HG02610 (cell line): ENCODE measurements at regions not wholly inside any gene's neighbourhood (a gene's known extent, or its start where the extent isn't known, plus 50 kb on each side); places are given as distances from the start of the nearest gene placed in this dataset.

Experiments used
- ATAC-seq: cut with Tn5 transposase; IDR thresholded peaks from one replicate; pipeline ENCODE4 v1.9.1; 2021; ENCODE audit warnings: mild to moderate bottlenecking, moderate library complexity; ENCODE audit not compliant: unreplicated experiment

DNA sequence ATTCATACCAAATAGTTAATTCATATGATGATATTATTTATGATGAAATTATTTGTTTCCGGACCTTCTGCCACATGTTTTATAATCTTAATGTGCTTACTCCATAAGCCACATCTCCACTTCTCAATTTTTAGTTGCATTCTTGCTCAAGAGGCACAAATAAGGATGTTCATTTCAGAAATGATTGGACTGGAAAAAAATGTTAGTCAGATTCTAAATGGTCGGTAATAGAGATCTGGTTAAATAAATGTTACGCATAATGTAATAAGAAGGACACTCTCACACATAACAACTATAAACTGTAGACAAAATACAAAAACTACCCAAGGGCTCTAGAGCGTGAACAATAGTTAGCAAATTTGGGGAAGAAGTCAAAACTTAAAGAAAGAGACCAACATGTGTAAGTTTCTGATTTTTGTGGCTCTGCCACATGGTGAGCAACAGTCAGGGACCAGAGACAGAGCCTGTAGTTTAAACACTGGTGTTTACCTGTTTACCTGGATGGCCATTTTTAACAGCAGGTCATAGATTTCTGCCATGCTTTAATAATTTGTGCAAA is 554.3 kb upstream of the CLINT1 start:
- ATAC-seq, result no peak

DNA sequence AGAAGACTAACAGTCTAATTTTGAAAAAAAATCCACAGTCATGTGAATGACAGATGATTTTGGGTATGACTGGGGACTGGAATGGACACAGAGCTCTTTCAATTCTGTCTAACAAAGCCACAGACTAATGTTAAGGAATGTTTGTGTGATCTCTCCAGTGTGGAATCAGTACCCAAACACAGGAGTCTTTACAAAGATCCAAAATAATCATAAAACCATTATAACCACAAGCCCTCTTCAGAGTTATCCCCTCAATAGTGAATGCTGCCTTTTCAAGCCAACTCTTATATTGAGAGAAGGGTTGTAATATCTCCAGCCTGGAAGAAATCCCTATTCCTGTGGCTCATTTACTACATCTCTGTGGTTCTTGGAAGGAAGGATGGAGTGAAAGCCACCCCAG is 552.0 kb upstream of the CLINT1 start:
- no peak for ATAC-seq

DNA sequence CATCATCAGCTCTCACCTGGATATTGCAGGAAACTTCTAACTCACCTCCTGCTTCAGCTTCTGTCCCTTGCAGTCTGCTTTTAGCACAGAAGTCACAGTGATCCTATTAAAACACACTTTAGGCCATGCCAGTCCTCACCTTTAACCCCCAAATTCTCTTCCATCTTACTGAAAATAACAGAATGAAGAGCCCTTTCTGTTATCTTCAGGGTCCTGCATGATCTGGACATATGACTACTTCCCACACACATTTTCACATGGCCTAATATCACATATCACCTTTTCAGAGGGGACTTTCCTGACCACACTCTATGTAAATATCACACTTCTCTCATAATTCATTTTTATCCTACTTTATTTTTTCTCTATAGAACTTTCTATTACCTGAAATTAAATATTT is 550.6 kb upstream of the CLINT1 start:
- peak; percentile 46 for ATAC-seq

DNA sequence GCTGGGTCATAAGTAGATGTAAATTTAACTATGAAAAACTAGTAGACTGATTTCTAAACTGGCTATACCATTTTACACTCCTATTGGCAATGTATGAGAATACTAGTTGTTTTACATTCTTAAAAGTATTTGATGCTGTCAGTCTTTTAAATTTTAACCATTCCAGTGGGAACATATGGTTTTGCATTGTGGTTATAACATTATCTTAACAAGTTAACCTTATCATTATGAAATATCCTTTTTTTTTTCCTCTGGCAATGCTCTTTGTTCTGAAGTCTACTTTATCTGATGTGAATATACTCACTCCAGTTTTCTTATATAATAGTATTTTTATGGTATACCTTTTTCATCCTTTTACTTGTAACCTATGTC is 548.9 kb upstream of the CLINT1 start:
- ATAC-seq, result no peak

DNA sequence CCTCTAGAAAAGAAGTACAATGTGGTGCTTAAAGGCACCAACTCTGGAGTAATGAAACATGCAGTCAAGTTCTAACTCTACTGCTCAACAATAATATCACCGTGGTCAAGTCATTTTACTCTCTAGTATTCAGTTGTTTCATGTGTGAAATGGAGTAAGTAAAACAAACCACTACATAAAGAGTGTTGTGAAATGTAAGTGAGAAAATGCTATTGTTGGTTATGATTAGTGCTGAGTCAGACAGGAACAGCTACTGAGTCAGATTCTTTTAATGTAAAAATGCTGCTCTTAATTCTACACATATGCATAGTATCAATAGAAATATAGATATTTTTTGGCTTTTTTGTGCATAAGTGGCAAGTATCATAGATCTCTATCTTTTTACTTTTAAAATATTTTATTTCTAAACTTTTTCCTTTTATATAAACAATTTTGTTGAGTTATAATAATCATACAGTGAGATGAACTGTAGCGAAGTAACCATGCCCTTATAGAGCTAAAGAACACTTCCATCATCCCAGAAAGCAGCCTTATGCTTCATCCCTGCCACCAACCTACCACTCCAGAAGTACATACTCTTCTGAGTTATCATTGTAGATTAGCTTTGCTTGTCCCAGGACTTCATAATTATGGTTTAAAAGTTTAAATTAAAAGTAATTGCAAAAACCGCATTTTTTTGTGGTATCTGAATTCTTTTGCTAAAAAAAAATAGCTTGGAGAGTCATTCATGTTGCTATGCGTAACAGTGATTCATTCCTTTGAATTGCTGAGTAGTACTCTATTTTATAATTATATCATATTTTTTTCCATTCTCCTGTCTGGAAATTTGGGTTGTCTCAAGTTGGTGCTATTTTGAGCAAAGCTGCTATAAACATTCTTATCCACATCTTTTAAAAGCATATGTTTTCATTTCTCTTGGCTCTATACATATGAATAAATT is 548.2 kb upstream of the CLINT1 start:
- ATAC-seq, result peak; percentile 82

DNA sequence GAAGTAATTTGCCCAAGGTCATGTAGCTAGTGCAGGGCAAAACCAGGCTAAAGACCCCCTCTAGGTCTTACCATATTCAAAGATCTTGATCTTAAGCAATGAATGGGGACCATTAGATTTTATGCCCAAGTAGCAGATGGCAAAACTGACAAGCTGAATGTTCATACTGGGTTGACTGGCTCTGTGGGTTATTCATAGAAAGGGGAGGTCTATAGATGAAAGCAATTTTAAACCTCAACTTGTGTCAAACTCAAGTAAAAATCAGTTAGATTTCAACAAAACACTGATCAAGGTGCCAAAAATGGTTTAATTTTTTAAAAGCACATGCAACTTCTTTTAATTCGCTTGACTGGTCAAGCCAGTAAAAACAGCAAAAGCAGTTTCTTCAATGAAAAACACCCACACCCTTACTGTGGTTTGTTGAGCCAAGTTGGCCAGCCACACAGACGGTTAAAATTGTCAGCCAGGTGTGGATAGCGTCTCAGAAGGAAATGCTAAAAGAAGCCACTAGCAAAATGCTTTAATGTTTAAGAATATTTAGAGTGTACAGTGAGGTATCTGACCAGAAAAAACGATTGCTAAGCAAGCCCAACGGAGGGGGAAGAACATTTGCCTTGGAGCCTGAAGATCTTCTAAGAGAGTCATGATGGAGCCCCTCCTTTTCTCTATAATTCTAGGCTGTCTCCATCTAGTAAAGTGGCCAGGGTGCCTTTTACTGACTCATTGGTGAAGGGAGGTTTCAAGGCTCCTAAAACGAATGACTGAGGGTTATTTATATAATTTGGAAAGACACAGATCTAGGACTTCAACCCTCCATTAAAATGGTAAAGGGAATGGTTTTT is 539.6 kb upstream of the CLINT1 start:
- ATAC-seq, result peak; percentile 88

DNA sequence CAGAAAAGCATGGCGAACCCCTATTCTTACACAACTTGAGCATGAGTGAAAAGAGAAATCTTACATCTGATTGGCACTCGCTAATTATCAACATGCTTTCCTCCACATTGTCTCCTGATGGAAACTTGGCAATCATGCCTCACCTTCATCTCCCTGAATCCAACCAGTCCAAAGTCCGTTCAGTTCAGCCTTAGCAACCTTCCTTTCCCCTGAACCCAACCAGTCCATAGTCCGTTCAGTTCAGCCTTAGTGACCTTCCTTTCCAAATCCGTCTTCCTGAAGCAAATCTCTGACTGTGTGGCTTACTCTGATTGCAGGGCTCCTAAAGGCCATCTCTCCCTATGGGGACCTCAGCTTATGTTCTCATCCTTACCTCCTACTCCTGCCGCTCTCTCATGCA is 538.3 kb upstream of the CLINT1 start:
- ATAC-seq, result no peak

DNA sequence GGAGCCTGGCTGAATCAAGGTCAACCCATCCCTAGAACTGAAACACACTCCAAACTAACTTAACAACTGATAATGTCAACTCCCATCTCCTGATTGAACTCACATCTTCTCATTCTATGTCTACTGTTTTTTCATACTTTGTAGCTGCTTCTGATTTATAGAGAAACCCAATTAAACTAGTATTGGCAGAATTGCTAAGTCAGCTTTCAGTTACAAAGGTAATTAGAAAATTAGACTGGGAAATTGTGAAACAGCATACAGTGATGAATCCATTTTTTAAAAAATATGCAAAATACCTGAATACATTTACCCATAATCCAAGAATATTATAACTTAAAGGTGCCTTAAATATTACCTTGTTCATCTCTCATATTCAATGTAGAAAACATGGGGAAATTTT is 535.2 kb upstream of the CLINT1 start:
- ATAC-seq, result no peak

DNA sequence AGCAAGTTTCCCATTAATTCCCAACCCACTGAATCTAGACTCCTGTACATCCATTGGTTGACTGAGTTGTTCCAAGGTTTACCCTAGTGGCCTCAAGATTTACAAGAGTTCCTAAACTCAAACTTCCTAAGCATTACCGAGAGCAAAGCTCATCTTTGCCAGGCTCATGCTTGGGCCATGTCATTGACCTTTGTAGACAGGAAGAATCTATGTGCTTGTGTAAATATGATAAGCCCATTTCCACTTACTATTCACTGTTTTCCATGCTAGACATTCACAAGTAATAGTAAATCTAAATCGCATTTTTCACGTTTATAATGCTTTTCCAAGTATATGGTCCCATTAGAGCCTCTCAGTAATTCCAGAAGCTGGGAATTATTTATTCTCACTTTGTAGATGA is 534.5 kb upstream of the CLINT1 start:
- no peak for ATAC-seq

DNA sequence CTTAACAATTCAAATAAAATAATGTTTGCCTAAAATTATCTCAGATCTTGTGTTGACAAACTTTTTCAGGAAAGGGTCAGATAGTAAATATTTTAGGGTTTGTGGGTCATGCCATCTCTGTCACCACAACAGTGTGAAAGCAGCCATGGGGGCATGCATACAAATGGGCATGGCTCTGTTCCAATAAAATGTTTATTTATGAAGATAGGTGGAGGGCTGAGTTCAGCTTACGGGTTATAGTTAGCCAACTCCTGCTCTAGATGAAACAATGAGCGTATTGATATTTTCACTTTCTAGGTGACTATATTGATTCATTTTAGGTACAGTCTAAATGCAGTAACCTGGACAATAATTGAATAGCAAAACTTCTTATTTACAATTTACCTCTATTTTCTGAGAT is 533.8 kb upstream of the CLINT1 start:
- ATAC-seq, result no peak

DNA sequence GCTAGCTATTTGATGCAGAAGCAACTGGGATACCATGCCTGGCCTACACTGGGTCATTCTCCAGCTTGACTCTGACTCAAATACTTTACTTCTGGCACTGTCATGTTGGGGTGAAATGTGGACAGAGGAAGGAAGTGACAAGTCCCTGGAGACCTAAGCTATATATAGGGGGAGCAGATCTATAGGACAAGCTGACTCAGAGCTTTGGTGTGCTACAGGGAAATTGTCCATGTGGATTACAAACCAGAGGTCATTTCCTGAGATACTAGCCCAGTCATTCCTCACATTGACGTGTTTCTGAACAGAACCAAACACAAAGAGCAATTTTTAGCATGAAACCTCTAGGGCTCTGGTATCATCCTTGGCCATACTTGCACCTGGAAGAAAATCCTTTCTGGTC is 531.6 kb upstream of the CLINT1 start:
- ATAC-seq, result peak; percentile 80

DNA sequence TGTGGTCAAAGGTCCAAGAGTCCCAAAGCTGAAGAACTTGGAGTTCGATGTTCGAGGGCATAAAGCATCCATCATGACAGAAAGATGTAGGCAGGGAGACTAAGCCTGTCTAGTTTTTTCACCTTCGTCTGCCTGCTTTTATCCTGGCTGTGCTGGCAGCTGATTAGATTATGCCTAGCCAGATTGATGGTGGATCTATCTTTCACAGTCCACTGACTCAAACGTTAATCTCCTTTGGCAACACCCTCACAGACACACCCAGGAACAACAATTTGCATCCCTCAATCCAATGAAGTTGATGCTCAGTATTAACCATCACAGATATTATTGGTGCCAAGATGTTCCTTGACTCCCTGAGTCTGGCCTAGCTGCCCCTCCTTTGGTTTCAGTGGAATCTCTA is 530.8 kb upstream of the CLINT1 start:
- ATAC-seq, result no peak

DNA sequence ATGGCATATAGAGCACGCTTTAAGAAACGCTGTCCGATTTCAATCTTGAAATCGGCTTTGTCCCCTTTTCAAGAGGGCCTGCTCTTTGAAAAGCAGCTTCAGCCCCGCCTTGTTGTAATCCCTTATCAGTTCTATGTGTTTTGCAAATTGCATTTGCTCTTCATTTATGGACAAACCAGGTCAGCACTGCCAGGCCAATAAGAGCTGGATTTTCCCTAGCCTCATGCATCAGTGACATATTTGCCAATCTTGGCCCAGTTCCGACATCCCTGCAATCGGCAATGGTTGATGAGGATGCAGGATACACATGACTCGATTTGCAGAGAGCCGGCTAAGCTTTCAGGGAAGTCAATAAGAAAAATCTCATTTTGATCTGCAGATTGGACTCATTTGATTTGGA is 529.1 kb upstream of the CLINT1 start:
- ATAC-seq, result no peak

DNA sequence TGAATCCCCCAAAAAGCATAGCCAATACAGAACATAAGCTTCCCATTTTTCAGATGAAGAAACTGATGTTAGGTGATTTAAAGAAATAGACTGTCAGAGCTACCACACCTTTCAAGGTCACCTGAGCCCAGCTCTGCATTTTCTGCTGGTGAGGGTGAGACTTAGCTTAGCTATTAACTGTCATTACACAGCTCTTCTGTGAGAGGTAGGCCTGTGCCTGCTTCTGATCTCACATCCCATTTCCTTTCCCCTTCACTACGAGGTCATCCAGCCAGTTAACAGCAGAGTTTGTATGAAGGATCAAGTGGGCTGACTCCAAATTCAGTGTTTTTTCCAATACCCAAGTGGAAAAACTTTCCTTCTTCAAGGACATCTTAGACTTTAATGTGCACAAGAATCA is 528.6 kb upstream of the CLINT1 start:
- ATAC-seq, result no peak

DNA sequence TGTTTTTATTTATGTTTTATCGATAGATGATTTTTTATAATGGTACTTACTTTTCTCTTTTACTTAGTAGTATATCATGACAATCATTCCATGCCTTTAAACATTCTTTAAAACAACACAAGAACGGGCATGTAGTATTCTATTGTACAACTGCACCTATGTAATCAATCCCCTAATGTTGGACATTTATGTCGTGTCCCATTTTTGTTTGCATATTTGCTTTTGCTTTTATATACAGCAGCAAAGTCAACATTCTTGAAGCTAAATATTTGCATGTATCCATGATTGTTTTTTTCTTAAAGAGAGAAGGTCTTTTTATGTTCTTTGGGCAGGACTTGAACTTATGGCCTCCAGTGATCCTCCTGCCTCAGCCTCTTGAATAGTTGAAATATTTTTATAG is 527.0 kb upstream of the CLINT1 start:
- ATAC-seq, result no peak

DNA sequence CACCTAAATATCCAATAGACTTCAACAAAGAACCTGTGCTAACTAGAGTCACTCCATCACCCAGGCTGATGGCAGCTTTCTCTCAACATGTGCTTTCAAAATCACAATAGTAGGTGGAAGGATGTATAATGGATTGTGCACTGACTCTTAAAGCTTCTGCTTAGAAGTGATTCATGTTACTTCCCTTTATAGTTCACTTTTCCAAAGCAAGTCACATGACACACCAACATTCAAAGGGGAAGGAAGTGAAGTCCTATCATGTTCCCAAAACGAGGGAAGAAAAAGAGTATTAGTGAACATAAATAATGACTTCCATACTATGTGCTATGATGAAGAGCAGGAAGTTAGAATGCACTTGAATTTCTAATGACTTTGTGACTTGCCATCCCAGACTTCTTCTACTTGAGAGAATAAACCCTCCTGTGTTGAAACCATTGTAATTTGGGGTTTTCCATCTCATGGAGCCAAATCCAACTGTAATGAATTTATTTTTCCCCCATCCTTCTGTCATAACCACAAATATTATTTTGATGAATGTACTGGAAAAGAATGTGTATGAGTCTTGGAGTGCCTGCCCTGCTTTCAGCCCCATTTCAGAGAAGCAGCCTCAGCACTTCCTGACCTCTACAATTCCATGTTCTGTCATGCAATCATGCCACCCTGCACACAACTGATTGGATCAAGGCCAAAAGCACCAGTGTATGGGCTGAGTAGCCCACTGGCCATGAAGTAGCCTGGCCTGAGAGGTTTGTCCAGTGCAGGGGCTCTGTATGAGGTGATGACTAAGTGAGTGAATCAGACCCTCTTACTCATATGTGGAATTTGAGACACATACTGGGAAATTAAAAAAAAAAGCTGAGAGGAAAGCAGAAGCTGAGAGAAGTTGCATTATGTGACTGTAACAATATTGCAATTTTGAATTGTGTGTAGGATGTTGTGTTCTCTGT is 525.9 kb upstream of the CLINT1 start:
- ATAC-seq, result no peak

DNA sequence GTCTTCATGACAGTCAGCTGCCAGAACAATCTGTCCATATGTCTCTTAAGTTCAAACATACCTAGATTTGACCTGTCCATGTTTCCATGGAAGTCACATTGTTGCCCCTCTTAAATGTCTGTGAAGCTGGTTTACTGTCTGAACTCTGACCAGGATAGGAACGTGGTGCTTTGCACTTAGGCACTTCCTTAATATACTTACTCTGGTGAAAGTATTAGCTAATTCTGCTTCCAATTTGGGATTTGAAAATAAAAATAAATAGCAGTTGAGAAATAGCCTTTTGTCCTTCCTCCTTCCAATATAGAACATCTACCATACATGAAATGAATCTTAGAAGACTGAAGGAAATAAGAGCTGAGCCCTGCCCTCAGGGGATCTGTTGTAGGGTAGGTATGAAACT is 524.5 kb upstream of the CLINT1 start:
- ATAC-seq, result no peak

DNA sequence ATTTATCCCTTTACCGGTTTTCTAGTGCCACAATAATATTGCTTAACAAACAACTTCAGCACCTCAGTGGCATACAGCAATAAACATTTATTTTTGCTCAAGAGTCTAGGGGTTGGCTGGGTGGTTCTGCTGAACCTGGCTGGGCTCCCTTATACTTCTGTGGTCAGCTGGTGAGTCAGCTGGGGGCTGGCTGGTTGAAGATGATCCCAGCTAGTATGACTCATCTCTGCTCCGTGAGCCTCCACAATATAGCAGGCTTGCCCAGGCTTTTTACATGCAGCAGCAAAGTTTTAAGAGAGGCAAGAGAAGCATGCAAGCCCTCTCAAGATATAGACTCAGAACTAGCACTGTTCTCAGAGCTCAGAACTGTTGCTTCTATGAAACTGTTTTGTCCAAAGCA is 523.5 kb upstream of the CLINT1 start:
- peak; percentile 97 for ATAC-seq

DNA sequence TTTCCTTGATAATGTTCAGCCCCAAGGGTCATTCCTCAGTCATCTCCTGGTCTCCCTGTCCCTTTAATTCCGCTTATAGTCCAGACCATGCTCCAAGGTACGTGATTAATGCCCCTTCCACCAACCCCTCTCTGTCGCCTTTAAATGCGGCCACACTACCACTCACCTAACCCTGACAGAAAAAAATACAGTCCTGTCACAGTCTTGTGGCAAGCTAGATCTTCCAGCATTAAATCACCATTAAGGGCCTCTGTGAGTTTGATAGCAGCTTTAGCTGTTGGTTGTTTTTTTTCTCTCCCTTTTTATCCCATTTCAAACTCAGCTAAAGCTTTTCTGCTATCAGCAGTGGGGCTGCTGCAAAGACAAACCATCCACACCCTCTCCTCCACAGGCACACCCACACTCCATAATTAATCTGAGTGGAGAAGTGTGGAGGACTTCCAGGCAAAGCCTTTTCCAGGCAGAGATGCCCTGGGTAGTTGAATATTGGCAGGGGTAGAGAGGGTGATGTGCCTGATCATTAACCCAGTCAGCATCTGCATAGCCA is 522.7 kb upstream of the CLINT1 start:
- no peak for ATAC-seq

DNA sequence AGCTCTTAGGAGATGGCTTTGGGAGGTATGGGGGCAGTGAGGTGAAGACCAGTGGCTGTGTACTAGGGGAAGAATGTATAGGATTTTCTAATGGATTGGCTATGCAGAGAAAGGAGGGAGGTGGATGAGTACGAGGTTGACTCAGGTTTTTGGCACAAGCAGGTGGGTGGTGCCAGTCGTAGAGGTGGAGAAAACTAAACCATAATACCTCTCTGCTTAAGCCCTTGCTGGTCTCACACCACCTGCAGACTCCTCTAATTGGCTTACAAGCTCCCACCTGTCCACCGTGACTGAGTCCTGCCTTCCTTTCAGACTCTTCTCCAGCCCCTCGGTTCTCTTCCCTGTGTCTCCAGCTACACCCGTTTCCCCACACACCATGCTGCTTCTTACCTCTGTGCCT is 521.7 kb upstream of the CLINT1 start:
- no peak for ATAC-seq
